HG03342 (cell line): ENCODE measurements at regions not wholly inside any gene's neighbourhood (a gene's known extent, or its start where the extent isn't known, plus 50 kb on each side); places are given as distances from the start of the nearest gene placed in this dataset.
A peak's percentile ranks its signal among the peaks of the same experiment; 100 is the strongest.

ENCODE experiments used
- ATAC-seq: cut with Tn5 transposase; IDR thresholded peaks from one replicate; pipeline ENCODE4 v1.9.1; 2021; ENCODE audit warnings: mild to moderate bottlenecking, moderate library complexity; ENCODE audit not compliant: unreplicated experiment

DNA sequence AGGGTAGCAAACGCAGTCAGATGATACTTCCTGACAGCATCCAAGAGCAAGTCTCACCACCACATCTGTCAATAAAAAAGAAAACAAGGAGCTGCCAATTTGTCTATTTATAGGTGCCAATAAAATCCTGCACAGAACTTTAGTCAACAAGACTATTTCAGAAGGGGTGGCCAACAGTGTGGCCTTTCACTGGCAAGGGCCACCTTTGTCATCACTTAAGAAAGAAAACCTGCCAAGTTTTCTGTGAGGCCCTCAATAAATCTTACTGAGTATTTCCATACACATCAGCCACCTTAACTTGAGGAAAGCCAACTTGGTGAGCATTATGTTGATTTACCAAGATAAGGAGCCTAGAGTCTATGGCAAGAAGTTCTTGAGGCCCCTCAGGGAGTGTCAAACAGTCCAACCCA lies 312.3 kb downstream of the ENC1 start:
- no peak for ATAC-seq

DNA sequence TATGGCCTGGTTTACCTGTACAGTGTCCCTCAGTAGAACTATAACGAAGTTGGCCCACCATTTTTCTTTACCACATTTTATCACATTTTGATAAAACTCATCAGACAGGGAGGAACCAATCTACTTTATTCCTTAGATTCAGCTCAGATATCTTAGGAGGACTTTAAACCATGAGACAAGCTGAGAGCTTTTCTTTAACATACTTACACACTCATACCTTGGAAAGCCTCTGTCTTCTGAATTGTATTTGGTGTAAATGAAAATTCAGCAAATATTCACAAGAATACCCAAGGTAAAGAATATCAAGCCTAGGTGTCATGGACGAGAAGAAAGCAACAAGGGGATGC lies 313.2 kb downstream of the ENC1 start:
- no peak for ATAC-seq

DNA sequence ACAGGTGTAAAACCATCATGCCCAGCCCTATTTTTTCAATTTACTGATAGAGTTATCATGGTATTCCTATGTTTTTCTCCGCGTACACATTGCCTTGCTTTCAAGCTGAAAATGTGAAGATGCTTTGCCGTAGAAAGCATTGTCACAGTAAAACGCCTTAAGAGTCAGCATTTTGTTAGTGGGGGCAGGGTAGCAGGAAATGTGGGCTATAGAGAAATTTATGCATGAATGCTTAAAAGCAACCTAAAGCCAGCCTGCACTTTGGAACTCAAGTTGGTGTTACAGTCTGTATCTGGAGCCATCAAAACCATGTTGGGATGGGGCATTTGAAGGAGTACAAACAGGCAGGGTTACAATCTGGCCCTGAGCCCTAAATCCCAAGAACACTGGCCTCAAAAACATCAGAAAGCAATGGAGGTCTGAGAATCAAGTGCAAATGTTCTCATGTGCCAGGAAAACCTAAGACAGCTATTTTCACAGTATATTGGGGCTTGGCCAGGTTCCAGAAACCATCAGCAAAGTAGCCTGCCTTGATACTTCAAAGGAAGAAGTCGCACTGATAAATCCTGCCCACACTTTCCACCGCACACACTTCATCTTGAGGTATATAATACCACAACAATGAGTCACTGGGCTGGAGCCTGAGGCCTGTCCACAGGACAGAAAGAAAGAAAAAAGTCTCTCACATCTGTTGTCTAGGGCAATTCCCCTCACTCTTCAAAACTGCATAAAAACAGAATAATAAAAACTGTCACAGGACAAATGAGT lies 313.8 kb downstream of the ENC1 start:
- ATAC-seq, result peak; percentile 86

DNA sequence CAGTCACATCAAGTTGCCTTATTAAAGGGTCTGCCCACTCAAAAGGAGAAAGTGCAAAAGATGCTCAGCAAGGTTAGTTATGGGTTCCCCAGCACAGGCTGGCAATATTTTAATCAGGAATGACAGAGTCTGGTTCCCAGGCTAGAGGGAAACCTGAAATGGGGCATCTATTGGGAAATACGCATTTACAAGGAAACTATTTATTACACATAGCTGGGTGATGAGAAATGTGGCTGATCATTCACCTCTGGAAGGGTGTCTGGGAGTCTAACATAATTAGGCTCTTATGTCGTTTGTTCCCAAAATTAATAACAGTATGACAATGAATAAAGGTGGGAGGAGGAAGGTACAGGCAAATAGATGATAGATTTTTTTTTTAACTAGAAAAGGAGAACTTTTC lies 314.7 kb downstream of the ENC1 start:
- ATAC-seq, result no peak

DNA sequence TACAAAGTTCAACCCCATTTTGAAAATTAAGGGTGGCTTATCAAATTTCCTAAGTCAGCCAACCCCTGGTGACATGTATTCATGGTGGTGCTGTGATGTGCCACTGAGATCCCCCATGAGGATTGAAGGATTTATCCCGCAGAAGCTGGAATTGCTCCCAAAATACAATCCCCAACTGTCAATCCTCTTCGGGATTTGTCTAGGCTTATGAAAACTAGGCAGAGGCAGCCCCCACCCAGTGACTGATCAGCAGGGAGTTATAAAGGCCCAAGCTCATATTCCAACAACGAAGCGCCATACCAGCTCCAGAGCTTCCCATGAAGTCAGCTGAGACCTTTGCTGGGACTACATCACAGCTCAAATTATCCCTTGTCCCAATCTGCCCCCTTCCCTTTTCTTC lies 316.0 kb downstream of the ENC1 start:
- no peak for ATAC-seq

DNA sequence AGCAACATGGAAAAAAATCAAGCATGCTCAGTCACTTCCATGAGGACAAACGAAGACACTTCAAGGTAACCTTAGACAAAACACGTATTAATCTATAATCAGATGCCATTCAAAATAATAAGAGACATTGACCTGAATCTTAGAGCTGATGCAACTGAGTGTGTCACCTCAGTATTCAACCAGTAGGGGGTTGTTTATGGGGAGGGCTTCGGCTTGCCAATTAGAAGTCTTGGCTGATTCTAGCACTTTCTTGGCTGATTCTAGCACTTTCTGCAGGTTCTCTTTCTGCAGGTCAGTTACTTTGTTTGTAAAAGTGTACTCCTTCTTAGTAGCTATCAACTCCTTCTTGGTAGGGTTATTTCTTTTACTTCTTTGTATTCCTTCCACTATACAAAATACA lies 317.6 kb downstream of the ENC1 start:
- no peak for ATAC-seq

DNA sequence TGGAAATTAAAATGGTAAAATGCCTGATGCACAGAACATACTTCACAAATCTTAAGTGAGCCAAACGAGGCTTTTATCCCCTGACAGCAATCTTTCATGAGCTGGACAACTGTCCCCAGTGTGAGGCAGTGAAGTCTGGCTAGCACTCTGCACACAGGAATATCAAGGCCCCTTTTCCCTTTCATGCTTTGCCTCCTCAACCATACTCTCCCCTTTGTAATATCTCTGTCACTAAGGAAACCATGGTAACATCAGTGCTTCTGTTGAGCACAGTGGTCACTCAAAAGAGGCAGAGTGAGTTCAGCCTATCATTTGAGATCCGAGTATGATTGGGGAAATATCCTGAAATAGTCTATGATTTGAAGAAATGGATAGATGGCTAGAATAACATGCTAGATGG lies 318.3 kb downstream of the ENC1 start:
- no peak for ATAC-seq

DNA sequence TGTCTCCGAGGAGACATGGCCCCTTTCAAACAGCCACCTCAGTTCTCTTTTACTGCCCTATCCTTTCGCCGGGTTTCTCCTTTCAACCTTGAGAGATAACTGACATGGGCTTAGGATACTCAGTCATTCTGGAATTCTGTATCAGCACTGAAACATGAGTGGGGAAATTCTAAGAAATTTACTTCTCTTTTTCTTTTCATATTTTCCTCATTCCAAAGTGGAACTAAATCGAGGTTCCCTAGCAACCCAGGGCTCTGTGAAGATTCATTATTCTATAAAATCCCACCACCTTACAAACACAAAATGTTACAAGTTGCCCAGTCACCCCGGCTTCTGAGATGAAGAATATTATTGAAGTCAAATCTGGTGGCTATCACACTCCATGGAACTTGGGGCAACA lies 319.2 kb downstream of the ENC1 start:
- ATAC-seq, result no peak

DNA sequence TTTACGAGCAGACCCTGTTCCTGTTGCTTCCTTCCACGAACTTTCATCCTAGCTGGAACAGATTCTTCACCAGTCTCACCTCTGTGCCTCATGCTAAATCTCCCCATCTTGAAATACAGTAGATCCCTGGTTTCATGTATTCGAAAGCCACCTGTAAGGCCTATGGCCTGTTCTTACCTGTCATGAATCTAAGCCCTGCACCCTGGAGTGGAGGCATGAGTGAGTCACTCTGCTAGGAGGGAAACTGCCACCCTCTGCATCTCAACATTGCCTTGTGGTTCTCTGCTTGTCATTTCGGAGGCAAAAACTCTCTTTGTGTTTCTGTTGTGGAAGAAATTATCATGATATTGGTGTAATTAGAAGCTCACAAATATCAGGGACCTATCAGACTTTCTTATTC lies 320.0 kb downstream of the ENC1 start:
- ATAC-seq, result no peak

DNA sequence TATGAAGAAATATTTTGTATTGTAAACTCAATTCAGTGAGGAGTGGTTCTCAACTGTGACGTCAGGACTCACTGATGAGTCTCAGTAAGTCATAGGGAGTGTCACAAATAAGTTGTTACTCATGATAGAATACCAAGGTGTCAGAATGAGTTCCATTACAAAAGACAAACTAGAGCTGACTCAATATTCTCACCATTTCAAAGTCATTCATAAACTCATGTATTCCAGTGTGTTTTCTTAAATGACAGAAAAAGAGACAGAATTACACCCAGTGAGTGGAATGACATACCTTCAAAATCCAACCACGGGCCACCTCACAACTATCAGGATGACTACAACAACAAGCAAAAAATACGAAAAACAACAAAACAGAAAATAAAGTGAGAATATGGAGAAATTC lies 321.5 kb downstream of the ENC1 start:
- no peak for ATAC-seq

DNA sequence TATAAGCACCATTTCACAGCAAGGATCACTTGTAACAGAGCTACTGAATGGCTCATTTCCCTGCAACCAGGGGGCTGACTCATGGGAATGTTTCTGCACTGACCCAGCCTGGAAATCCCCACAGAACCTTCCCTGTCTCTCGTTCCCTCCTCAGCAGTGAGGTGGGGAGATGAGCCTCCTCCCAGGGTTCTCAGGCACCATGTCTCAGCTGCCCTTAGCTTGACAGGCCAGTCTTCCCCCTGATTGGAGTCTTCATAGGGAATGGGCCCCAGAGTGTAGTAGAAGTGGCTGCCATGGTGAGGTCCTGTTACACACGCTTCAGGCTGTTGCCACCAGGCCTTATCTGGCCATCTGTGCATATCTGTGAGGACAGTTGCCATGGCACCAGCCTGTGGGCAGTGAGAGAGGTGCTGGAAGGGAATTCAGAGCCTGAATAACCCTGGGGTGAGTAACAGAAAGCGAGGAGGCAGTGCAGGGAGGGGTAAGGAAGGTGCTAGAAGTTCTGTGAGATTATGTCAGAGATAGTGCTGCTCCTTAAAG lies 324.4 kb downstream of the ENC1 start:
- peak; percentile 60 for ATAC-seq

DNA sequence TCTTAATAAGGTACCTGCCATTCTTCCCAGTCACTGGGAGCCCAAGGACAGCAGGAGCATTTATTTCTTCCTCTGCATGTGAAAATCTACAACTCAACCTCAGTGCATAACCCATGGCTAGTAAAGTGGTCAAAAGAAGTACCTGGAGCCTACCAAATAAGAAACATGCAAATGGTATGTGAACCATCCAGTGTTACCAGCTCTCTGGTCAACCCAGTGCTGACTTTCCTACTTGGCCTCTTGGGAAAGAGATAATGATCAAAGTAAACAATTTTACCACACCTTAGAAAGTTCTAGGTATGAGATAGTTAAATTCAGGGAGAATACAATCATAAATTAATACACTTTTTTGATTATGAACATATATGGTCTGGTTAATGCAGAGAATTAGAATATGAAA lies 325.6 kb downstream of the ENC1 start:
- no peak for ATAC-seq

DNA sequence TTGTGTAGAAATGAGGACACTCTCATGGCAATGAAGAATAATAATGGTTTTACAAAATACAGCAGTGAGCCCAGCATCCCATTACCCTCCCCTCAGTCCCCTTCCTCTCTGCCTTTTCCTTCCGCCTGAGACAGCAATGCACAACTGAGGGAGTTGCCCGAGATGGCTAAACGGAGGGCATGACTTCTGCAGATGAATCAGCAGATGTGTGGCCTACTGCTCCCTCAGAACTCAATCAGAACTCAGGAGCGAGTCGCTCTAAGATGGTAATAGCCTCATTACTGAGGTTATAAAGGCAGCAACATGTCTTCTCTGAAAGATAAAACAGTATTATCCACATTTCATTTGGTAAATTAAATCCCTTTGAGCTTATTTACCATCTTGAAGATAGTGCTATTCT lies 326.6 kb downstream of the ENC1 start:
- no peak for ATAC-seq

DNA sequence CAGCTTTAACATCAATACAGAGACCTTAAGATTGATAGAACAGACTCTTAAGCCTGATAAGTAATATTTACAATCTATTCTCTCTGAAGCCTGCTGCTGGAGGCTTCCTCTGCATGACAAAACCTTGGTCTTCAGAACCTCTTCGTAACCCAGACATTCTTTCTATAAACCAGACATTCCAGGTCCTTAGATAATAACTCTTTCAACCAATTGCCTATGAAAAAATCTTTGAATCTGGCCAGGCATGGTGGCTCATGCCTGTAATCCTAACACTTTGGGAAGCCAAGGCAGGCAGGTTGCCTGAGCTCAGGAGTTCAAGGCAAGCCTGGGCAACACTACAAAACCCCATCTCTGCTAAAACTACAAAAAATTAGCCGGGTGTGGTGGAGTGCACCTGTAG lies 327.8 kb downstream of the ENC1 start:
- no peak for ATAC-seq

DNA sequence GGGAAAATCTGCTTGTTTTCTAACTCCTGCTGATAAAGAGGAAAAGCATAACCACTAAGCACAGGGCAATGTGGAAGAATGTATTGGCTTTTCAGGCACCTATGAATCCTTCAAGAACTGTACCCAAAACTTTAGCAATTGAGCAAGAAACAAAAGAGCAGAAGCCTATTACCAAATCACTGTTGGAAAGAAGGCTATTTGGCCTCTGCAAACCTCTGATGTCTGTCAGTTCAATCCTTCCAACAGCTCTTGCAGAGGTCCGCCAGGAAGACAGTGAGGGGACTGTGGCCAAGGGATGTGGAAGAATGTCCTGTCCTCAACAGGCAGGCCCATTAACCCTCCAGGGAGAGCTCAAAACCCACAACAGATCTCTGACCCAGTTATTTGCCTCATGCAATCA lies 328.6 kb downstream of the ENC1 start:
- ATAC-seq, result no peak

DNA sequence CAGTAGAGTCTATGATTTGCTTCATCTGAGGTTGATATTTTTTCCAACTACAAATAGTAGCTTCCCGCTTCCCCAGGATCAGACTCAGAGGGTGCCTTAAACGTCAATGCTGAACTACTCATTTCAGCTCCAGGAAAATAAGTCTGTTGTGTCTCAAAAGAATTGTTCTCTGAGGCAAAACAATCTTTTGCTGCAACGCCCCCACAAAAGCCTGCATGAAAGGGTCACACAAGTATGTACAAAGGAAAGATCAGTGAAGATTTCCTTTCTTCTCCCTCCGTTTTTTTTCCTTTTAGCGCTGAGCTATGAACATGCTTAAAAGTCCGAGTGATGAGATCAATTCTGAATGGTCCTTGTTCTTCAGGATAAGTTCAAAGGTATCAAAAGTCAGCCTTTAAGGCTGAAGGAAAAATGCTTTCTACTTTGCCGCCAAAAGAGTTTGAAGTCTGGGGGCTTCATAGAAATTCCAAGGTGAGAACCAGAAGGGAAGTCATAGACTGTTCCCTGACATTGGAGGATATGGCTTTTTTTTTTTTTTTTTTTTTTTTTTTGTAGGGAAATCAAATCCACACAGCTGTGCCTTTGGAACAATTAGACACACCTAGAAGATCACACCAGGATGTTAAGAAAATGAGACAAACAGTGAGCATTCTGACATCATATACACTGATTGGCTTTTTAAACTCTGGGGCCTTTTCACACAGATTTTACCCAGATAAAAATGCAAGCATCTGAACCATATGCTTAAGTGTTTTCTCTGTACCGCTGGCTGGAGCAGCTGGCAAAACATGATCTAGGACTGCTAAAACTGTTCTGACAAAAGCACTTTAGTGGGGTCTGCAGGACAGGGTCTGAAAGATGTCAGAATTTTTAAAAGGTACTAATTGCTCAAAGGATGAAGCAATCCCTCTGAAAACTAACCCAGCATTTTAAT lies 329.3 kb downstream of the ENC1 start:
- no peak for ATAC-seq

DNA sequence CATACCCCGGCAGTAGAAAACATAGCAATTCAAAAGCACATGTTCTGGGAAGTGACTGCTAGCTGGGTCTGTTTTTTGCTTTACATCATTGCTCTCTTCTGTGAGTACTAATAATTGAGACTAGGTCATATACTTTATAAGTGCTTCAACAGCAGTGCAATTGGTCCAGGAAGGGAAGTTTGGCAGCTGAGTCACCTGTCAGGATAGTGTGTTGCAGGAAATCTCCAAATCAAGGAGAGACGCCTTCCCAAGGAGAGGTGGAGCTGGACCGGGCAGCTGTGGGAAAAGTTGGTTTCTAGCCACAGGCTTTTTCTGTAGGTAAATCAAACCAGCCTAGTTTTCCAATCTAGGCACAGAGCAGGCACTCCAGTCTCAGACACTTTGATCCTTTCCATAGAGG lies 330.1 kb downstream of the ENC1 start:
- no peak for ATAC-seq

DNA sequence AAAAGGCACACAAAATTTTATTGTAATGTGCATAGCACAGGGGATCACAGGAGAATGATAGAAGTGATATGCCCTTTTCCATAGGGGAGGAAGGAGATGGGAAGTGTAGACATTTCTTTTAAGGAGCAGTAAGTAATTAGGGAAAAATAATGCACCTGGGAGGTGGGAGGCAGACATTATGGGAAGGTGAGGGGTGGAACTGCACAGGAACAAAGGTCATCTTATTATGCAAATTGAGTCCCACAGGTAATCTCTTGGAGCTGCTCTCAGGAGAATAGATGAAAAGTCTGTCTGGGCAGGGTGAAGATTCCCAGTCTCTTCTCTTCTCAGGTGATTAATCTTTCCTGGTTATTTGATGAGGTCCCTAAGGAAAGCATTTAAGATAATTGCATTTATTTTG lies 331.5 kb downstream of the ENC1 start:
- no peak for ATAC-seq

DNA sequence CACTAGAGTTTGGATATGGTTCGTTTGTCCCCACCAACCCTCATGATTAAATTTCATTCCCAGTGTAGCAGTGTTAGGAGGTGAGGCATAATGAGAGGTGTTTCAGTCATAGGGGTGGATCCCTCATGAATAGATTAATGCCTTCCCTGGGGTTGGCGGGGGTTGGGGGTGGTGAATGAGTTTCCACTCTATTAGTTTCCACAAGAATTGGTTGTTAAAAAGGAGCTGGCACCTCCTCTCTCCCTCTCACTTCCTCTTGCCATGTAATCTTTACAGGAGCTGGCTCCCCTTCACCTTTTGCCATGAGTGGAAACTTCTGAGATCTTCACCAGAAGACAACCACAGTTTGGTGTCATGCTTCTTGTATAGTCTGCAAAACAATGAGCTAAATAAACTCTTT lies 333.7 kb downstream of the ENC1 start:
- no peak for ATAC-seq

DNA sequence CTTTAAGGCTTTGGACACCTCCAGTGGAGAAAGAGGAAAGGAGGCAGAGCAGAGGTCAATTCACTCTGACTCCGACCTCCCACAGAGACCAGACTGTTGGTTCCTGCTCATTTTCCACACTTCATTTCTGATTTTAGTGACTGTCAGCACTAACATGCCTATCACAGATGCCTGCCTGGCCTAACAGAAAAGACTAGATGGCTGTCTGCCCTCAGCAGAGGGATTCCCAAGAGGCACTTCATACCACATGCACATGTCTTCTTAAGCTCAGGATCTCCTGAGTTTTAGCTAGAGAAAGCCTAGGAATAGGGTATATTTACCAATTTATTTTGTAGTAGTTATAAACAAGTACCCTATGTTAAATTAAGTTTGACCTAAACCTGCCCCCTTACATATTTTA lies 336.0 kb downstream of the ENC1 start:
- no peak for ATAC-seq

DNA sequence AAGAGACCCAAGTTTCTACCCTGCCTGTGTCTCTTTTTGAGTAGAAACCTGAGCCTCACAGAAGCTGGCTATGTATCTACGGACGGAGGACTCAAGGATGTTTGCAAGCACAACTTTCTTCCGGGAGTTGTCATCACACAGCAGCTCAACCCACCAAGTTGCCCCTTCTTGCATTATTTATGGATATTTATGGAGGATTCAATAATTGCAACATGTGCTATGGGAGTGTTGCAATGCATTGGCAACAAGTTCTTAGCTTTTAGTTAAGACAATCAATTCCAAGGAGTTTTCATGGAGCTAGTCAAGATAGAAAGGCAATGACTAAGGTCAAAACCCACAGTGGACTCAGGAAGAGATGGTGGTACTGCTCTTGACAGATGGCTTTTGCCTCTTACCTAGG lies 336.9 kb downstream of the ENC1 start:
- ATAC-seq, result no peak

DNA sequence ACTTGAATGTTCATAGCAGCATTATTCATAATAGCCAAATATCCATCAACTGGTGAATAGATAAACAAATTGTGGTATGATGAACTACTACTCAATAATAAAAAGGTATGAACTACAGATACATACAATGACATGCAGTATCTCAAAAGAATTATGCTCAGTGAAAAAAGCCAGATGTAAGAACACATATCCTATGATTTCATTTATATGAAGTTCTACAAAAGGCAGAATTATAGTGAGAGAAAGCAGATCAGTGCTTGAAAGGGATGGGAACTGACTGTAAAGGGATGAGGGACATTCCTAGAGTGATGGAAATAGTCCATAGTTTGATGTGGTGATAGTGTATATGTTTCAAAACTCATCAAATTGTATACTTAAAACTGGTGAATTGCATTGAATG lies 339.0 kb downstream of the ENC1 start:
- no peak for ATAC-seq
